HCT116 (cell line): ENCODE measurements at regions not wholly inside any gene's neighbourhood (a gene's known extent, or its start where the extent isn't known, plus 50 kb on each side); places are given as distances from the start of the nearest gene placed in this dataset.

Source experiments
- ATAC-seq: fragments of 200-7000 bp; cut with Tn5 transposase; 2 replicates; pipeline ENCODE4 v1.9.1; 2020; ENCODE audit warnings: mild to moderate bottlenecking, moderate library complexity
- BruUV-seq: library from RNA; stranded (reverse); fragments of 400-500 nt; replicated peaks from 2 replicates; lab custom pipeline; 2021; lab: Mats Ljungman, UMichigan
- CTCF ChIA-PET: fragments of 300-600 bp; sonication (Branson Sonifier 250); formaldehyde crosslinking; loops from one replicate; lab custom pipeline; 2021; ENCODE audit warnings: antibody characterized with exemption; lab: Charles Lee
- POLR2A ChIA-PET: fragments of 300-600, 350-600 bp; sonication (Branson Sonifier 250); formaldehyde crosslinking; loops from one replicate; lab custom pipeline; 2021; ENCODE audit warnings: antibody characterized with exemption; lab: Charles Lee
- RAD21 ChIA-PET, 2 experiments: fragments of 300-600 bp; sonication (Branson Sonifier 250); formaldehyde crosslinking; loops; one replicate each; lab custom pipeline; 2023; ENCODE audit warnings: low total read pairs in 2 of 2; ENCODE audit not compliant: uncharacterized antibody in 2 of 2, unreplicated experiment in 2 of 2, low non-redundant PET in 1 of 2; lab: Charles Lee
- DNase-seq: peaks from one replicate; pipeline ENCODE4 v3.0.0-alpha.2; 2010; ENCODE audit warnings: low read depth, low spot score
- H2AFZ ChIP-seq: fragments of 200-600 bp; shearing (Covaris generic), sonication (generic); 2 replicates; pipeline ENCODE4 v1.6.1; 2017; ENCODE audit warnings: low read depth, mixed run types, mixed read lengths, antibody characterized with exemption, low read length; ENCODE audit not compliant: poor library complexity, severe bottlenecking
- H3K27ac ChIP-seq: 2 replicates; pipeline ENCODE4 v1.5.1; 2012; ENCODE audit warnings: low read depth, low read length
- H3K27me3 ChIP-seq: fragments of 200-600 bp; sonication (generic); 2 replicates; pipeline ENCODE4 v1.6.1; 2016; ENCODE audit warnings: mixed run types, low read length, mixed read lengths; ENCODE audit not compliant: insufficient read depth
- H3K36me3 ChIP-seq, 2 experiments: fragments of 200-500 bp in 1 of 2; fragments of 200-600 bp in 1 of 2; sonication (Bioruptor generic) in 1 of 2; sonication (generic) in 1 of 2; 2 replicates each; pipeline versions ENCODE4 v1.5.1 to v1.6.1; 2014 to 2016; ENCODE audit warnings: low read length in 2 of 2, inconsistent platforms in 1 of 2, mixed read lengths in 1 of 2, mixed run types in 1 of 2; ENCODE audit not compliant: insufficient read depth in 2 of 2, control insufficient read depth in 1 of 2
- H3K4me1 ChIP-seq, 2 experiments: fragments of 200-600 bp in 1 of 2; sonication (generic) in 1 of 2; 2 replicates each; pipeline versions ENCODE4 v1.5.1 to v1.6.1; 2012 to 2017; ENCODE audit warnings: low read length in 2 of 2, inconsistent platforms in 1 of 2, mild to moderate bottlenecking in 1 of 2, mixed read lengths in 1 of 2, mixed run types in 1 of 2, moderate library complexity in 1 of 2; ENCODE audit not compliant: insufficient read depth in 2 of 2, control insufficient read depth in 1 of 2
- H3K4me2 ChIP-seq: fragments of 200-600 bp; sonication (generic); 2 replicates; pipeline ENCODE4 v1.6.1; 2017; ENCODE audit warnings: mixed run types, low read length, mixed read lengths
- H3K4me3 ChIP-seq, 2 experiments: fragments of 200-600 bp in 1 of 2; sonication (generic) in 1 of 2; replicated peaks in 1 of 2; 2 replicates each; pipeline ENCODE4 v1.5.1; 2011 to 2016; ENCODE audit warnings: low read length in 2 of 2, control low read depth in 1 of 2, low read depth in 1 of 2, mild to moderate bottlenecking in 1 of 2, mixed read lengths in 1 of 2, mixed run types in 1 of 2
- H3K79me2 ChIP-seq: fragments of 200-600 bp; sonication (generic); 2 replicates; pipeline ENCODE4 v1.6.1; 2017; ENCODE audit warnings: mild to moderate bottlenecking, mixed run types, low read length, moderate library complexity, mixed read lengths; ENCODE audit not compliant: insufficient read depth
- H3K9ac ChIP-seq: fragments of 200-600 bp; sonication (generic); 2 replicates; pipeline ENCODE4 v1.6.1; 2016; ENCODE audit warnings: low read length, mixed read lengths
- H3K9me2 ChIP-seq: fragments of 200-600 bp; sonication (generic), shearing (Covaris generic); 2 replicates; pipeline ENCODE4 v1.6.1; 2017; ENCODE audit warnings: mixed run types, mild to moderate bottlenecking, moderate library complexity; ENCODE audit not compliant: insufficient read depth
- H3K9me3 ChIP-seq, 2 experiments: fragments of 200-500 bp in 1 of 2; fragments of 200-600 bp in 1 of 2; sonication (Bioruptor generic) in 1 of 2; sonication (generic) in 1 of 2; 2 replicates each; pipeline ENCODE4 v1.6.1; 2014 to 2017; ENCODE audit warnings: low read length in 2 of 2, mixed read lengths in 2 of 2, inconsistent platforms in 1 of 2, low read depth in 1 of 2, mild to moderate bottlenecking in 1 of 2, mixed run types in 1 of 2, moderate library complexity in 1 of 2; ENCODE audit not compliant: control insufficient read depth in 1 of 2, insufficient read depth in 1 of 2
- H4K20me1 ChIP-seq: fragments of 200-600 bp; sonication (generic), shearing (Covaris generic); 2 replicates; pipeline ENCODE4 v1.6.1; 2017; ENCODE audit warnings: mixed run types, mild to moderate bottlenecking, moderate library complexity; ENCODE audit not compliant: insufficient read depth
- ATF3 ChIP-seq: IDR thresholded peaks from 2 replicates; pipeline ENCODE4 v1.6.1; 2012
- CBX3 ChIP-seq: IDR thresholded peaks from 2 replicates; pipeline ENCODE4 v1.6.1; 2012; ENCODE audit warnings: low read depth
- CEBPB ChIP-seq: IDR thresholded peaks from 2 replicates; pipeline ENCODE4 v1.6.1; 2012; ENCODE audit warnings: low read depth
- CTCF ChIP-seq, 3 experiments: fragments of 200-600 bp in 1 of 3; sonication (generic) in 1 of 3; IDR thresholded peaks in 2 of 3; conservative IDR thresholded peaks in 1 of 3; 2 replicates each; pipeline ENCODE4 v1.5.1; 2012 to 2017; ENCODE audit warnings: low read depth in 2 of 3, low read length in 2 of 3, antibody characterized with exemption in 1 of 3, borderline replicate concordance in 1 of 3, control low read depth in 1 of 3, mild to moderate bottlenecking in 1 of 3, mixed read lengths in 1 of 3, mixed run types in 1 of 3, moderate library complexity in 1 of 3; ENCODE audit not compliant: insufficient read depth in 1 of 3
- EGR1 ChIP-seq: IDR thresholded peaks from 2 replicates; pipeline ENCODE4 v1.6.1; 2012; ENCODE audit warnings: low read depth
- ELF1 ChIP-seq: IDR thresholded peaks from 2 replicates; pipeline ENCODE4 v1.6.1; 2012; ENCODE audit warnings: low read depth, borderline replicate concordance
- EZH2 ChIP-seq: fragments of 200-600 bp; sonication (generic); IDR thresholded peaks from 2 replicates; pipeline ENCODE4 v1.6.1; 2017; ENCODE audit warnings: antibody characterized with exemption, mixed run types
- EZH2phosphoT487 ChIP-seq: fragments of 200-600 bp; IDR thresholded peaks from 2 replicates; pipeline ENCODE4 v1.6.1; 2018; ENCODE audit warnings: antibody characterized with exemption, borderline replicate concordance
- FOSL1 ChIP-seq: IDR thresholded peaks from 2 replicates; pipeline ENCODE4 v1.6.1; 2012; ENCODE audit warnings: low read depth
- JUND ChIP-seq: IDR thresholded peaks from 2 replicates; pipeline ENCODE4 v1.6.1; 2012
- POLR2A ChIP-seq: IDR thresholded peaks from 2 replicates; pipeline ENCODE4 v1.7.0; 2011; ENCODE audit warnings: borderline replicate concordance; ENCODE audit not compliant: insufficient read depth, insufficient read length; ENCODE audit errors: extremely low read depth
- RAD21 ChIP-seq: IDR thresholded peaks from 2 replicates; pipeline ENCODE4 v1.6.1; 2012; ENCODE audit warnings: low read depth, mild to moderate bottlenecking
- SP1 ChIP-seq: IDR thresholded peaks from 2 replicates; pipeline ENCODE4 v1.6.1; 2012; ENCODE audit warnings: low read depth
- SRF ChIP-seq: IDR thresholded peaks from 2 replicates; pipeline ENCODE4 v1.6.1; 2012; ENCODE audit warnings: low read depth
- TCF7L2 ChIP-seq: IDR thresholded peaks from 2 replicates; pipeline ENCODE4 v1.7.0; 2011; ENCODE audit warnings: borderline replicate concordance, inconsistent platforms; ENCODE audit not compliant: insufficient read depth, insufficient read length; ENCODE audit errors: extremely low read depth
- YY1 ChIP-seq: IDR thresholded peaks from 2 replicates; pipeline ENCODE4 v1.6.1; 2011; ENCODE audit warnings: low read length, low read depth, moderate library complexity, mild to moderate bottlenecking; ENCODE audit not compliant: insufficient replicate concordance; ENCODE audit errors: extremely low read depth
- ZBTB33 ChIP-seq: IDR thresholded peaks from 2 replicates; pipeline ENCODE4 v1.6.1; 2011; ENCODE audit warnings: mild to moderate bottlenecking, low read length, moderate library complexity; ENCODE audit not compliant: insufficient replicate concordance; ENCODE audit errors: extremely low read depth
- ZFX ChIP-seq: fragments of 450-650 bp; IDR thresholded peaks from 2 replicates; pipeline ENCODE4 v1.6.1; 2017
- intact Hi-C: fragments of 100-400 bp; cut with micrococcal nuclease; formaldehyde crosslinking; loops from 2 replicates; pipeline ENCODE4 v1.10.0; 2022

- H3K9me3 ChIP-seq, result no peaks in the 10 kb centered on the region
- ChIA-PET CTCF (no interaction called here), POLR2A (no interaction called here), RAD21 (no interaction called here)
- no peaks in the 10 kb centered on the region for H4K20me1 ChIP-seq
- H3K27me3 ChIP-seq, result peaks cover 90% of the 10 kb centered on the region
- H3K4me3 ChIP-seq, result no peak overlapping the region
- no peak overlapping the region for H3K9ac ChIP-seq
- ATAC-seq (no peak), DNase-seq (no peak)
- H3K27ac ChIP-seq, result no peak overlapping the region
- intact Hi-C loops, result no loop called here
- TF ChIP-seq ZFX, result no peak
- TF ChIP-seq FOSL1, result no peak
- no peak for TF ChIP-seq SP1
- no peak for TF ChIP-seq EZH2phosphoT487
- no peak for TF ChIP-seq EGR1
- no peak for TF ChIP-seq CTCF (IDR thresholded peaks at IDR 0.05 in 2 of 3, conservative IDR thresholded peaks at IDR 0.05 in 1 of 3; ENCODE audit: borderline replicate concordance in 1 of 3, insufficient read depth in 1 of 3, low read depth in 2 of 3, low read length in 2 of 3)
- TF ChIP-seq ATF3, result no peak
- TF ChIP-seq EZH2, result no peak
- no peak for TF ChIP-seq CBX3
- no peak for TF ChIP-seq YY1
- no peak for TF ChIP-seq ZBTB33
- TF ChIP-seq JUND, result no peak
- no peak for TF ChIP-seq ELF1
- TF ChIP-seq TCF7L2, result no peak
- no peak for TF ChIP-seq SRF
- no peak for TF ChIP-seq POLR2A
- TF ChIP-seq CEBPB, result no peak
- TF ChIP-seq RAD21, result no peak
- H3K36me3 ChIP-seq, result no peaks in the 10 kb centered on the region
- no peak overlapping the region for H2AFZ ChIP-seq
- H3K9me2 ChIP-seq, result no peaks in the 10 kb centered on the region
- no peaks in the 10 kb centered on the region for H3K79me2 ChIP-seq
- BruUV-seq, result no TSS peak
- H3K4me2 ChIP-seq, result no peak overlapping the region
- H3K4me1 ChIP-seq, result no peaks in the 10 kb centered on the region
Measured at GRCh38 chr3:124092811-124093210, 100.9 kb upstream of the ROPN1 start.
